HCT116 (cell line): ENCODE measurements at regions not wholly inside any gene's neighbourhood (a gene's known extent, or its start where the extent isn't known, plus 50 kb on each side); places are given as distances from the start of the nearest gene placed in this dataset.

Experiments used
- ATAC-seq: fragments of 200-7000 bp; cut with Tn5 transposase; 2 replicates; pipeline ENCODE4 v1.9.1; 2020; ENCODE audit warnings: mild to moderate bottlenecking, moderate library complexity
- BruUV-seq: library from RNA; stranded (reverse); fragments of 400-500 nt; replicated peaks from 2 replicates; lab custom pipeline; 2021; lab: Mats Ljungman, UMichigan
- CTCF ChIA-PET: fragments of 300-600 bp; sonication (Branson Sonifier 250); formaldehyde crosslinking; loops from one replicate; lab custom pipeline; 2021; ENCODE audit warnings: antibody characterized with exemption; lab: Charles Lee
- POLR2A ChIA-PET: fragments of 300-600, 350-600 bp; sonication (Branson Sonifier 250); formaldehyde crosslinking; loops from one replicate; lab custom pipeline; 2021; ENCODE audit warnings: antibody characterized with exemption; lab: Charles Lee
- RAD21 ChIA-PET, 2 experiments: fragments of 300-600 bp; sonication (Branson Sonifier 250); formaldehyde crosslinking; loops; one replicate each; lab custom pipeline; 2023; ENCODE audit warnings: low total read pairs in 2 of 2; ENCODE audit not compliant: uncharacterized antibody in 2 of 2, unreplicated experiment in 2 of 2, low non-redundant PET in 1 of 2; lab: Charles Lee
- DNase-seq: peaks from one replicate; pipeline ENCODE4 v3.0.0-alpha.2; 2010; ENCODE audit warnings: low read depth, low spot score
- H2AFZ ChIP-seq: fragments of 200-600 bp; shearing (Covaris generic), sonication (generic); 2 replicates; pipeline ENCODE4 v1.6.1; 2017; ENCODE audit warnings: low read depth, mixed run types, mixed read lengths, antibody characterized with exemption, low read length; ENCODE audit not compliant: poor library complexity, severe bottlenecking
- H3K27ac ChIP-seq: 2 replicates; pipeline ENCODE4 v1.5.1; 2012; ENCODE audit warnings: low read depth, low read length
- H3K27me3 ChIP-seq: fragments of 200-600 bp; sonication (generic); 2 replicates; pipeline ENCODE4 v1.6.1; 2016; ENCODE audit warnings: mixed run types, low read length, mixed read lengths; ENCODE audit not compliant: insufficient read depth
- H3K36me3 ChIP-seq, 2 experiments: fragments of 200-500 bp in 1 of 2; fragments of 200-600 bp in 1 of 2; sonication (Bioruptor generic) in 1 of 2; sonication (generic) in 1 of 2; 2 replicates each; pipeline versions ENCODE4 v1.5.1 to v1.6.1; 2014 to 2016; ENCODE audit warnings: low read length in 2 of 2, inconsistent platforms in 1 of 2, mixed read lengths in 1 of 2, mixed run types in 1 of 2; ENCODE audit not compliant: insufficient read depth in 2 of 2, control insufficient read depth in 1 of 2
- H3K4me1 ChIP-seq, 2 experiments: fragments of 200-600 bp in 1 of 2; sonication (generic) in 1 of 2; 2 replicates each; pipeline versions ENCODE4 v1.5.1 to v1.6.1; 2012 to 2017; ENCODE audit warnings: low read length in 2 of 2, inconsistent platforms in 1 of 2, mild to moderate bottlenecking in 1 of 2, mixed read lengths in 1 of 2, mixed run types in 1 of 2, moderate library complexity in 1 of 2; ENCODE audit not compliant: insufficient read depth in 2 of 2, control insufficient read depth in 1 of 2
- H3K4me2 ChIP-seq: fragments of 200-600 bp; sonication (generic); 2 replicates; pipeline ENCODE4 v1.6.1; 2017; ENCODE audit warnings: mixed run types, low read length, mixed read lengths
- H3K4me3 ChIP-seq, 2 experiments: fragments of 200-600 bp in 1 of 2; sonication (generic) in 1 of 2; replicated peaks in 1 of 2; 2 replicates each; pipeline ENCODE4 v1.5.1; 2011 to 2016; ENCODE audit warnings: low read length in 2 of 2, control low read depth in 1 of 2, low read depth in 1 of 2, mild to moderate bottlenecking in 1 of 2, mixed read lengths in 1 of 2, mixed run types in 1 of 2
- H3K79me2 ChIP-seq: fragments of 200-600 bp; sonication (generic); 2 replicates; pipeline ENCODE4 v1.6.1; 2017; ENCODE audit warnings: mild to moderate bottlenecking, mixed run types, low read length, moderate library complexity, mixed read lengths; ENCODE audit not compliant: insufficient read depth
- H3K9ac ChIP-seq: fragments of 200-600 bp; sonication (generic); 2 replicates; pipeline ENCODE4 v1.6.1; 2016; ENCODE audit warnings: low read length, mixed read lengths
- H3K9me2 ChIP-seq: fragments of 200-600 bp; sonication (generic), shearing (Covaris generic); 2 replicates; pipeline ENCODE4 v1.6.1; 2017; ENCODE audit warnings: mixed run types, mild to moderate bottlenecking, moderate library complexity; ENCODE audit not compliant: insufficient read depth
- H3K9me3 ChIP-seq, 2 experiments: fragments of 200-500 bp in 1 of 2; fragments of 200-600 bp in 1 of 2; sonication (Bioruptor generic) in 1 of 2; sonication (generic) in 1 of 2; 2 replicates each; pipeline ENCODE4 v1.6.1; 2014 to 2017; ENCODE audit warnings: low read length in 2 of 2, mixed read lengths in 2 of 2, inconsistent platforms in 1 of 2, low read depth in 1 of 2, mild to moderate bottlenecking in 1 of 2, mixed run types in 1 of 2, moderate library complexity in 1 of 2; ENCODE audit not compliant: control insufficient read depth in 1 of 2, insufficient read depth in 1 of 2
- H4K20me1 ChIP-seq: fragments of 200-600 bp; sonication (generic), shearing (Covaris generic); 2 replicates; pipeline ENCODE4 v1.6.1; 2017; ENCODE audit warnings: mixed run types, mild to moderate bottlenecking, moderate library complexity; ENCODE audit not compliant: insufficient read depth
- ATF3 ChIP-seq: IDR thresholded peaks from 2 replicates; pipeline ENCODE4 v1.6.1; 2012
- CBX3 ChIP-seq: IDR thresholded peaks from 2 replicates; pipeline ENCODE4 v1.6.1; 2012; ENCODE audit warnings: low read depth
- CEBPB ChIP-seq: IDR thresholded peaks from 2 replicates; pipeline ENCODE4 v1.6.1; 2012; ENCODE audit warnings: low read depth
- ELF1 ChIP-seq: IDR thresholded peaks from 2 replicates; pipeline ENCODE4 v1.6.1; 2012; ENCODE audit warnings: low read depth, borderline replicate concordance
- EZH2 ChIP-seq: fragments of 200-600 bp; sonication (generic); IDR thresholded peaks from 2 replicates; pipeline ENCODE4 v1.6.1; 2017; ENCODE audit warnings: antibody characterized with exemption, mixed run types
- EZH2phosphoT487 ChIP-seq: fragments of 200-600 bp; IDR thresholded peaks from 2 replicates; pipeline ENCODE4 v1.6.1; 2018; ENCODE audit warnings: antibody characterized with exemption, borderline replicate concordance
- POLR2AphosphoS5 ChIP-seq: IDR thresholded peaks from 2 replicates; pipeline ENCODE4 v1.6.1; 2011; ENCODE audit warnings: mild to moderate bottlenecking, low read depth, low read length, moderate library complexity
- REST ChIP-seq: IDR thresholded peaks from 2 replicates; pipeline ENCODE4 v1.6.1; 2012; ENCODE audit warnings: low read depth
- SIN3A ChIP-seq: IDR thresholded peaks from 2 replicates; pipeline ENCODE4 v1.6.1; 2012; ENCODE audit warnings: low read depth
- SP1 ChIP-seq: IDR thresholded peaks from 2 replicates; pipeline ENCODE4 v1.6.1; 2012; ENCODE audit warnings: low read depth
- SRF ChIP-seq: IDR thresholded peaks from 2 replicates; pipeline ENCODE4 v1.6.1; 2012; ENCODE audit warnings: low read depth
- YY1 ChIP-seq: IDR thresholded peaks from 2 replicates; pipeline ENCODE4 v1.6.1; 2011; ENCODE audit warnings: low read length, low read depth, moderate library complexity, mild to moderate bottlenecking; ENCODE audit not compliant: insufficient replicate concordance; ENCODE audit errors: extremely low read depth
- ZBTB33 ChIP-seq: IDR thresholded peaks from 2 replicates; pipeline ENCODE4 v1.6.1; 2011; ENCODE audit warnings: mild to moderate bottlenecking, low read length, moderate library complexity; ENCODE audit not compliant: insufficient replicate concordance; ENCODE audit errors: extremely low read depth
- ZFX ChIP-seq: fragments of 450-650 bp; IDR thresholded peaks from 2 replicates; pipeline ENCODE4 v1.6.1; 2017
- ZNF274 ChIP-seq: fragments of 200-500 bp; sonication (Bioruptor generic); IDR thresholded peaks from 2 replicates; pipeline ENCODE4 v1.6.1; 2014; ENCODE audit warnings: mild to moderate bottlenecking, low read depth, low read length, inconsistent platforms
- intact Hi-C: fragments of 100-400 bp; cut with micrococcal nuclease; formaldehyde crosslinking; loops from 2 replicates; pipeline ENCODE4 v1.10.0; 2022

GRCh38 chr20:55437798-55438415, 567.4 kb downstream of the CBLN4 start:
- no peak for ATAC-seq
- POLR2A ChIA-PET, result no interaction called here
- Histone ChIP-seq H3K9me3 (peaks cover 10% of the 10 kb centered on the region in 2 experiments; a peak in 3 of 4 replicates), H3K4me2 (no peak overlapping the region), H3K27me3 (no peaks in the 10 kb centered on the region), H3K36me3 (no peaks in the 10 kb centered on the region), H3K27ac (no peak overlapping the region), H3K4me1 (no peaks in the 10 kb centered on the region), H3K79me2 (no peaks in the 10 kb centered on the region), H3K4me3 (no peak overlapping the region), H4K20me1 (no peaks in the 10 kb centered on the region), H3K9ac (no peak overlapping the region), H3K9me2 (no peaks in the 10 kb centered on the region), H2AFZ (no peak overlapping the region)
- no peak for DNase-seq
- BruUV-seq, result no TSS peak
- no peak for TF ChIP-seq EZH2phosphoT487
- no peak for TF ChIP-seq ZNF274
- no peak for TF ChIP-seq CEBPB
- TF ChIP-seq SP1, result no peak
- CTCF ChIA-PET, result no interaction called here
- intact Hi-C loops, result no loop called here
- RAD21 ChIA-PET, result no interaction called here

- H2AFZ ChIP-seq, result no peak overlapping the region
- ChIA-PET RAD21 (no interaction called here), CTCF (no interaction called here), POLR2A (no interaction called here)
- H4K20me1 ChIP-seq, result no peaks in the 10 kb centered on the region
- no peaks in the 10 kb centered on the region for H3K79me2 ChIP-seq
- H3K9ac ChIP-seq, result no peak overlapping the region
- H3K27ac ChIP-seq, result no peak overlapping the region
- H3K27me3 ChIP-seq, result no peaks in the 10 kb centered on the region
- ATAC-seq (no peak), DNase-seq (no peak)
- no peaks in the 10 kb centered on the region for H3K9me2 ChIP-seq
- no peaks in the 10 kb centered on the region for H3K4me1 ChIP-seq
- H3K9me3 ChIP-seq, result peaks cover 15% of the 10 kb centered on the region in 2 experiments; a peak in 2 of 4 replicates
- no peak overlapping the region for H3K4me2 ChIP-seq
- no peaks in the 10 kb centered on the region for H3K36me3 ChIP-seq
- intact Hi-C loops, result no loop called here
- BruUV-seq, result no TSS peak
- no peak overlapping the region for H3K4me3 ChIP-seq
- no peak for TF ChIP-seq ZFX
- TF ChIP-seq ZNF274, result no peak
- TF ChIP-seq ELF1, result no peak
- TF ChIP-seq EZH2phosphoT487, result no peak
- TF ChIP-seq YY1, result no peak
- no peak for TF ChIP-seq POLR2AphosphoS5
- no peak for TF ChIP-seq ATF3
- TF ChIP-seq EZH2, result no peak
- no peak for TF ChIP-seq REST
- no peak for TF ChIP-seq ZBTB33
- no peak for TF ChIP-seq CEBPB
- TF ChIP-seq SRF, result no peak
- TF ChIP-seq SIN3A, result no peak
- no peak for TF ChIP-seq CBX3
Measured at GRCh38 chr20:55424968-55425367, 580.4 kb downstream of the CBLN4 start.
